K562 (cell line): ENCODE measurements at regions not wholly inside any gene's neighbourhood (a gene's known extent, or its start where the extent isn't known, plus 50 kb on each side); places are given as distances from the start of the nearest gene placed in this dataset.

ENCODE experiments used
- ATAC-seq: fragments of 200-7000 bp; cut with Tn5 transposase; 3 replicates; pipeline ENCODE4 v1.9.1; 2020; ENCODE audit warnings: moderate library complexity
- BruUV-seq: library from RNA; stranded (reverse); fragments of 400-500 nt; replicated peaks from 2 replicates; lab custom pipeline; 2021; lab: Mats Ljungman, UMichigan
- CTCF ChIA-PET: fragments of 300-600 bp; formaldehyde crosslinking; extraction: SDS; loops from one replicate; lab custom pipeline; 2021; ENCODE audit warnings: low intra/inter-chr PET ratio; lab: Yijun Ruan, JAX
- POLR2A ChIA-PET: fragments of 300-600, 350-650 bp; sonication (Branson Sonifier 250); formaldehyde crosslinking; extraction: SDS; loops from one replicate; lab custom pipeline; 2021; ENCODE audit warnings: antibody characterized with exemption, inconsistent platforms; lab: Yijun Ruan, JAX
- DNase-seq, 4 experiments: peaks; one replicate each; pipeline versions ENCODE4 v3.0.0 to v3.0.0-alpha.2; 2011 to 2018; ENCODE audit warnings: low spot score in 3 of 4, mixed read lengths in 3 of 4; ENCODE audit errors: extremely low read depth in 1 of 4
- FAIRE-seq: peaks from 2 replicates; lab custom pipeline; 2011; peaks lifted over from hg19 to GRCh38; lab: Jason Lieb, UNC
- H2AFZ ChIP-seq: 2 replicates; pipeline ENCODE4 v1.6.0; 2011; ENCODE audit warnings: low read depth, low read length, control low read depth, inconsistent platforms
- H3K27ac ChIP-seq: fragments of 200-600 bp; 3 replicates; pipeline ENCODE4 v1.8.0; 2011; ENCODE audit warnings: low read depth, mild to moderate bottlenecking, control low read depth, inconsistent platforms, low read length, moderate library complexity, mixed read lengths; ENCODE audit errors: extremely low read depth
- H3K27me3 ChIP-seq, 2 experiments: fragments of 300-600 bp in 1 of 2; 2 replicates in 1 of 2; 3 replicates in 1 of 2; pipeline versions ENCODE4 v1.6.0 to v1.8.0; 2011; ENCODE audit warnings: inconsistent platforms in 2 of 2, low read length in 2 of 2, mild to moderate bottlenecking in 1 of 2, mixed read lengths in 1 of 2, moderate library complexity in 1 of 2; ENCODE audit not compliant: control insufficient read depth in 2 of 2, insufficient read depth in 2 of 2
- H3K36me3 ChIP-seq: fragments of 300-600 bp; 3 replicates; pipeline ENCODE4 v1.8.0; 2011; ENCODE audit warnings: mild to moderate bottlenecking, low read length, inconsistent platforms; ENCODE audit not compliant: control insufficient read depth, insufficient read depth
- H3K4me1 ChIP-seq, 2 experiments: fragments of 200-600 bp in 1 of 2; replicated peaks in 1 of 2; 2 replicates in 1 of 2; 3 replicates in 1 of 2; pipeline versions ENCODE4 v1.5.1 to v1.8.0; 2011; ENCODE audit warnings: inconsistent platforms in 2 of 2, low read length in 2 of 2, mild to moderate bottlenecking in 1 of 2, mixed read lengths in 1 of 2, moderate library complexity in 1 of 2; ENCODE audit not compliant: control insufficient read depth in 2 of 2, insufficient read depth in 2 of 2
- H3K4me2 ChIP-seq: 2 replicates; pipeline ENCODE4 v1.6.1; 2011; ENCODE audit warnings: low read length, control low read depth, inconsistent platforms, mixed read lengths; ENCODE audit not compliant: insufficient read depth
- H3K4me3 ChIP-seq: fragments of 200-600 bp; sonication (generic), shearing (Covaris generic); 2 replicates; pipeline ENCODE4 v1.5.1; 2016; ENCODE audit warnings: control low read depth, inconsistent platforms
- H3K79me2 ChIP-seq: fragments of 200-600 bp; 3 replicates; pipeline ENCODE4 v1.8.0; 2011; ENCODE audit warnings: low read length, inconsistent platforms; ENCODE audit not compliant: control insufficient read depth, insufficient read depth
- H3K9ac ChIP-seq, 2 experiments: 2 replicates each; pipeline versions ENCODE4 v1.6.0 to v1.6.1; 2011; ENCODE audit warnings: low read depth in 2 of 2, low read length in 2 of 2, control low read depth in 1 of 2, inconsistent platforms in 1 of 2, mild to moderate bottlenecking in 1 of 2, mixed read lengths in 1 of 2; ENCODE audit not compliant: insufficient read depth in 1 of 2
- H3K9me1 ChIP-seq: one replicate; pipeline ENCODE4 v1.6.0; 2011; ENCODE audit warnings: inconsistent platforms, mild to moderate bottlenecking, low read length, moderate library complexity; ENCODE audit not compliant: control insufficient read depth, insufficient read depth
- H3K9me3 ChIP-seq: replicated peaks from 2 replicates; pipeline ENCODE4 v1.5.1; 2011; ENCODE audit warnings: low read depth, low read length, inconsistent platforms; ENCODE audit not compliant: control insufficient read depth, insufficient read depth
- H4K20me1 ChIP-seq: replicated peaks from 2 replicates; pipeline ENCODE4 v1.6.1; 2011; ENCODE audit warnings: low read length, inconsistent platforms, mixed read lengths; ENCODE audit not compliant: control insufficient read depth, insufficient read depth
- DMBX1 ChIP-seq: fragments of 250-450 bp; sonication (Bioruptor Pico); IDR thresholded peaks from 2 replicates; pipeline ENCODE4 v1.8.0; 2022; ENCODE audit warnings: inconsistent platforms, mild to moderate bottlenecking, moderate library complexity, borderline replicate concordance
- ETS2 ChIP-seq: IDR thresholded peaks from 2 replicates; pipeline ENCODE4 v1.6.1; 2016; ENCODE audit warnings: borderline replicate concordance, missing genetic modification characterization, mild to moderate bottlenecking, moderate library complexity, missing compliant biosample characterization; ENCODE audit not compliant: poor library complexity, severe bottlenecking
- FOXA3 ChIP-seq, 2 experiments: fragments of 450-650 bp in 1 of 2; sonication (generic) in 1 of 2; formaldehyde crosslinking; IDR thresholded peaks in 1 of 2; conservative IDR thresholded peaks in 1 of 2; 2 replicates each; pipeline versions ENCODE4 v1.4.0 to v1.8.0; 2020 to 2022; ENCODE audit warnings: mild to moderate bottlenecking in 2 of 2, missing genetic modification reagents in 1 of 2
- FUS ChIP-seq: fragments of 200-400 bp; formaldehyde crosslinking; optimal IDR thresholded peaks from 2 replicates; pipeline ENCODE3; 2017; ENCODE audit warnings: low read depth, low read length
- NR2C1 ChIP-seq, 2 experiments: fragments of 450-650 bp; IDR thresholded peaks; 2 replicates each; pipeline ENCODE4 v1.6.1; 2017; ENCODE audit warnings: mild to moderate bottlenecking in 2 of 2, antibody characterized with exemption in 1 of 2, inconsistent platforms in 1 of 2, missing compliant biosample characterization in 1 of 2, missing genetic modification characterization in 1 of 2
- RFX1 ChIP-seq: fragments of 450-650 bp; IDR thresholded peaks from 2 replicates; pipeline ENCODE4 v1.6.1; 2016; ENCODE audit warnings: mild to moderate bottlenecking, moderate library complexity
- TCF15 ChIP-seq: fragments of 250-450 bp; sonication (Bioruptor Pico); IDR thresholded peaks from 2 replicates; pipeline ENCODE4 v1.8.0; 2022; ENCODE audit warnings: moderate library complexity, mild to moderate bottlenecking, inconsistent platforms
- TRIM25 ChIP-seq: fragments of 450-650 bp; IDR thresholded peaks from 2 replicates; pipeline ENCODE4 v1.7.0; 2016; ENCODE audit warnings: borderline replicate concordance
- ZEB2 ChIP-seq: fragments of 450-650 bp; IDR thresholded peaks from 2 replicates; pipeline ENCODE4 v1.6.1; 2016
- ZNF140 ChIP-seq: fragments of 250-450 bp; sonication (Bioruptor Pico); IDR thresholded peaks from 2 replicates; pipeline ENCODE4 v1.8.0; 2021; ENCODE audit warnings: moderate library complexity, mild to moderate bottlenecking, inconsistent platforms
- ZNF384 ChIP-seq: IDR thresholded peaks from 2 replicates; pipeline ENCODE4 v1.6.1; 2012; ENCODE audit warnings: low read depth, low read length, improper control_type of control experiment
- ZNF696 ChIP-seq: fragments of 250-450 bp; sonication (Bioruptor Pico); conservative IDR thresholded peaks from 2 replicates; pipeline ENCODE4 v1.4.0; 2020; ENCODE audit warnings: mild to moderate bottlenecking, moderate library complexity
- WGBS: fragments of 100-300 bp; shearing (Covaris generic); methylation state at CpG from one replicate; pipeline ENCODE4 v1.1.6; 2016; ENCODE audit warnings: low coverage, mixed read lengths; ENCODE audit not compliant: insufficient coverage; ENCODE audit errors: missing lambda C conversion rate; 5-methylcytosine and 5-hydroxymethylcytosine counted together
- in situ Hi-C: fragments of 300-500 bp; cut with MboI; formaldehyde crosslinking; loops from 4 replicates; pipeline ENCODE4 v1.15.0; 2018; ENCODE audit warnings: inconsistent platforms, mixed read lengths
- intact Hi-C: fragments of 100-400 bp; cut with micrococcal nuclease; formaldehyde crosslinking; loops from 2 replicates; pipeline ENCODE4 v1.14.2; 2022
- TF ChIP-seq, protein P1 (sequence below): fragments of 450-650 bp; IDR thresholded peaks from 2 replicates; pipeline ENCODE4 v1.6.1; 2017; ENCODE audit warnings: antibody characterized with exemption
- TF ChIP-seq, protein P2 (sequence below): fragments of 250-450 bp; sonication (Bioruptor Pico); IDR thresholded peaks from 2 replicates; pipeline ENCODE4 v1.8.0; 2021; ENCODE audit warnings: moderate library complexity, mild to moderate bottlenecking, inconsistent platforms
- TF ChIP-seq, protein P3 (sequence below): IDR thresholded peaks from 2 replicates; pipeline ENCODE4 v1.6.1; 2016; ENCODE audit warnings: missing genetic modification characterization, missing compliant biosample characterization

DNA sequence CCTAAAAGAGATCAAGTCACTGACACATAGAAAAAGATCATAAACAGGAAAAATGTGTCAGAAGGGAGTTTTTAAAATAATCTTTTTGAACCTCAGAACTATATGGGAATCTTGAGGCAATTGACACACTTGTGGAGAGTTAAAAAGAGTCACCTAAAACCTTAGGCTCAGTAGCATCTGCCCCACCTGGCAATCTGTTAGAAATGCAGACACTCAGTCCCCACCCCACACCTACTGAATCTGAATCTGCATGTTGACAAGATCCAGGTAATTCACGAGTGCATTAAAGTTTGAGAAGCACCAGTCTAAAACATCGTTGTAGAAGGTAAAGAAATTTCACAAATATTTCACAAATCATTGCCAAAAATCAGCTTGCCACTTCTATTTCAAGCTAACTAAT, 388.3 kb downstream of the NR2F1-AS1 start (continued):
- TF ChIP-seq ZNF384 = no peak
- TF ChIP-seq ETS2 (tag) = no peak

DNA sequence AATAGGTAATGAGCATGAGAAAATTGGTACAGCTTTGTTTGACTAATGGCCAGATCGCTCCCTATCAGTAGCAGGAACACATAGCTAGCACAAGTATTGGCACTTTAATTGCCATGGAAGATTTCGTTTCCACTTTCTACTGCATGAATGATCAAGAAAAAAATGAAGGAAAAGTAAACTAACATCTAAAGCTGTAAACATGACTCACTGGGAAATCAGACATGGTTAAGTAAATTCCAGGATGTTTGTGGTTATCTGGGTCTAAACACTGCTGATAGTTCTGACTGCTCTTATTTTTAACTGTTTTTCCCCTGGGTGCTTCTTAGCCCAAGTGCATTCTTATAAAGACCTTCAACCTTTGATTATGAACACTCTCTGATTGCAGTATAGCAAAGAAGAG, 388.9 kb downstream of the NR2F1-AS1 start:
- BruUV-seq = no TSS peak
- 0% methylated on average over 2 of the region's 2 CpGs for WGBS
- intact Hi-C loops = no loop called here
- H3K4me3 ChIP-seq = no peak overlapping the region
- TF ChIP-seq, protein P1, sequence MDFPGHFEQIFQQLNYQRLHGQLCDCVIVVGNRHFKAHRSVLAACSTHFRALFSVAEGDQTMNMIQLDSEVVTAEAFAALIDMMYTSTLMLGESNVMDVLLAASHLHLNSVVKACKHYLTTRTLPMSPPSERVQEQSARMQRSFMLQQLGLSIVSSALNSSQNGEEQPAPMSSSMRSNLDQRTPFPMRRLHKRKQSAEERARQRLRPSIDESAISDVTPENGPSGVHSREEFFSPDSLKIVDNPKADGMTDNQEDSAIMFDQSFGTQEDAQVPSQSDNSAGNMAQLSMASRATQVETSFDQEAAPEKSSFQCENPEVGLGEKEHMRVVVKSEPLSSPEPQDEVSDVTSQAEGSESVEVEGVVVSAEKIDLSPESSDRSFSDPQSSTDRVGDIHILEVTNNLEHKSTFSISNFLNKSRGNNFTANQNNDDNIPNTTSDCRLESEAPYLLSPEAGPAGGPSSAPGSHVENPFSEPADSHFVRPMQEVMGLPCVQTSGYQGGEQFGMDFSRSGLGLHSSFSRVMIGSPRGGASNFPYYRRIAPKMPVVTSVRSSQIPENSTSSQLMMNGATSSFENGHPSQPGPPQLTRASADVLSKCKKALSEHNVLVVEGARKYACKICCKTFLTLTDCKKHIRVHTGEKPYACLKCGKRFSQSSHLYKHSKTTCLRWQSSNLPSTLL = no peak
- TF ChIP-seq FUS (no peak), DMBX1 (CRISPR knock-in tag) (no peak), FOXA3 (CRISPR knock-in tag; conservative IDR thresholded peaks at IDR 0.05 in 1 of 2, IDR thresholded peaks at IDR 0.05 in 1 of 2) (no peak), ZEB2 (no peak), ZNF140 (CRISPR knock-in tag) (no peak), ZNF696 (no peak), NR2C1 (IDR thresholded peaks at IDR 0.05) (no peak), NR2C1 (tag; IDR thresholded peaks at IDR 0.05) (no peak), RFX1 (no peak), TCF15 (CRISPR knock-in tag) (no peak), TRIM25 (no peak)
- TF ChIP-seq, protein P2, sequence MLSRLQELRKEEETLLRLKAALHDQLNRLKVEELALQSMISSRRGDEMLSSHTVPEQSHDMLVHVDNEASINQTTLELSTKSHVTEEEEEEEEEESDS = no peak
- TF ChIP-seq, protein P3, sequence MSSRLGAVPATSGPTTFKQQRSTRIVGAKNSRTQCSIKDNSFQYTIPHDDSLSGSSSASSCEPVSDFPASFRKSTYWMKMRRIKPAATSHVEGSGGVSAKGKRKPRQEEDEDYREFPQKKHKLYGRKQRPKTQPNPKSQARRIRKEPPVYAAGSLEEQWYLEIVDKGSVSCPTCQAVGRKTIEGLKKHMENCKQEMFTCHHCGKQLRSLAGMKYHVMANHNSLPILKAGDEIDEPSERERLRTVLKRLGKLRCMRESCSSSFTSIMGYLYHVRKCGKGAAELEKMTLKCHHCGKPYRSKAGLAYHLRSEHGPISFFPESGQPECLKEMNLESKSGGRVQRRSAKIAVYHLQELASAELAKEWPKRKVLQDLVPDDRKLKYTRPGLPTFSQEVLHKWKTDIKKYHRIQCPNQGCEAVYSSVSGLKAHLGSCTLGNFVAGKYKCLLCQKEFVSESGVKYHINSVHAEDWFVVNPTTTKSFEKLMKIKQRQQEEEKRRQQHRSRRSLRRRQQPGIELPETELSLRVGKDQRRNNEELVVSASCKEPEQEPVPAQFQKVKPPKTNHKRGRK = no peak
- TF ChIP-seq, all 486 proteins: peak for 0
- H4K20me1 ChIP-seq = no peaks in the 10 kb centered on the region
- ATAC-seq (no peak), DNase-seq (no peak), FAIRE-seq (no peak)
- H3K36me3 ChIP-seq = no peaks in the 10 kb centered on the region
- no peaks in the 10 kb centered on the region for H3K79me2 ChIP-seq
- no peaks in the 10 kb centered on the region for H3K27me3 ChIP-seq
- H3K9me3 ChIP-seq = no peaks in the 10 kb centered on the region; the same call in 1 of the 2 replicates
- no peak overlapping the region for H3K27ac ChIP-seq
- no peak overlapping the region for H3K4me2 ChIP-seq
- CTCF ChIA-PET = no interaction called here
- no peak overlapping the region for H3K9ac ChIP-seq
- H2AFZ ChIP-seq = no peak overlapping the region
- no peaks in the 10 kb centered on the region for H3K4me1 ChIP-seq
- no peaks in the 10 kb centered on the region for H3K9me1 ChIP-seq
- in situ Hi-C loops = no loop called here
- POLR2A ChIA-PET = no interaction called here
